HK-2 (cell line): ENCODE measurements at regions not wholly inside any gene's neighbourhood (a gene's known extent, or its start where the extent isn't known, plus 50 kb on each side); places are given as distances from the start of the nearest gene placed in this dataset.
A peak's percentile ranks its signal among the peaks of the same experiment; 100 is the strongest.
"Not testable (repeated sequence)": the region's sequence is repeated elsewhere in the genome, so short reads cannot be mapped to it uniquely, and the experiment has no call there.

Source experiments
- DNase-seq: peaks from one replicate; pipeline ENCODE4 v3.0.0-alpha.2; 2018; ENCODE audit not compliant: unreplicated experiment

GRCh38 chr11:49499117-49499516 lies 290.7 kb upstream of the FOLH1 start:
- DNase-seq: no peak

GRCh38 chr11:49505231-49505630 lies 296.8 kb upstream of the FOLH1 start:
- no peak for DNase-seq

- DNase-seq: peak; percentile 1
Measured at GRCh38 chr11:49526240-49526829, 317.9 kb upstream of the FOLH1 start.

GRCh38 chr11:49533204-49533603 lies 324.8 kb upstream of the FOLH1 start:
- no peak for DNase-seq

- DNase-seq: not testable (repeated sequence)
Measured at GRCh38 chr11:49538927-49539326, 330.5 kb upstream of the FOLH1 start.

DNA sequence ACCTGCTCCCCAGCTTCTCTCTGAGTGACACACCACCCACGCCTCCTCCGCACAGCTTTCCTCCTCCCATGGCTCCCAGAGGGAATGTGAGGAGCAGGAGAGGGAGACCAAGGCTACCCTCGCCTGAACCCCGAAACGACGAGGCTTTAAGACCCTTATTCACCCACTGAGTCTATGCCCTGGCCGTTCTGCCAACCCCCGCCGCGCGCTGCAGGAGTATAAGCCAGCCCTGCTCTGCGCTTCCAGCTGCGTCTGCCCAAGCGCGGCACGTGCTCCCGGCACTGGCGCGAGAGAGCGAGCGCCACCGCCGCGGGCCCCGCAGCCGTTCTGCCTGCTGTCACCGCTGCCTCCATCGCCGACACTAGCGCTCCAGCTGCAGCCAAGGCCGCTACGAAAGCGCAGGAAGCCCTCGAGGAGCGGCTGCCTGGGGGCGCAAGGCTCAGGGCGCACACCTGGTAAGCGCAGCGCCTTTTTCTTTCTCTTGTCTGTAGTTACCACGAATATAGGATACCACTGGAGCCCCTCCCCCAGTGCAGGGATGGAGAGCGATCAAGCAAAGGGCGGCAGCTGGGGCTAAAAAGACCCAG lies 350.0 kb upstream of the FOLH1 start:
- not testable (repeated sequence) for DNase-seq

GRCh38 chr11:49560593-49560992 lies 352.2 kb upstream of the FOLH1 start:
- not testable (repeated sequence) for DNase-seq

- not testable (repeated sequence) for DNase-seq
Measured at GRCh38 chr11:49561240-49561880, 353.0 kb upstream of the FOLH1 start.

GRCh38 chr11:49562262-49562661 lies 353.9 kb upstream of the FOLH1 start:
- DNase-seq: not testable (repeated sequence)

- not testable (repeated sequence) for DNase-seq
Measured at GRCh38 chr11:49579492-49579891, 371.1 kb upstream of the FOLH1 start.

- DNase-seq: not testable (repeated sequence)
Measured at GRCh38 chr11:49585495-49585894, 366.7 kb upstream of the OR4C13 start.

DNA sequence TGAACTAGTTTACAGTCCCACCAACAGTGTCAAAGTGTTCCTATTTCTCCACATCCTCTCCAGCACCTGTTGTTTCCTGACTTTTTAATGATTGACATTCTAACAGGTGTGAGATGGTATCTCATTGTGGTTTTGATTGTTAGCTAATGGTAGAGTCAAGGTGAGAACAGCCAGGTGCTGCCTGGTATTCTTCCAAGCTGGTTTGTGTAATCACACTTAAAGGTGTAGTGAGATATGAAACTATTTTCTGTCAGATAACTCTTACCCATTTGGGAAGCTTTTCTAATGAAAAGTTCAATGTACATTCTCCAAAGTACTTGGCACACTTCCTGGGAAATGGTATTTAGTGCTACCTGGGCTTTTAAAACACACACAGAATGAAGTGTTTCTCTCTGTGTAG lies 343.3 kb upstream of the OR4C13 start:
- DNase-seq: not testable (repeated sequence)

- not testable (repeated sequence) for DNase-seq
Measured at GRCh38 chr11:49623872-49624271, 328.3 kb upstream of the OR4C13 start.

GRCh38 chr11:49670705-49671104 lies 281.5 kb upstream of the OR4C13 start:
- not testable (repeated sequence) for DNase-seq

- DNase-seq: not testable (repeated sequence)
Measured at GRCh38 chr11:49702121-49702520, 250.1 kb upstream of the OR4C13 start.

DNA sequence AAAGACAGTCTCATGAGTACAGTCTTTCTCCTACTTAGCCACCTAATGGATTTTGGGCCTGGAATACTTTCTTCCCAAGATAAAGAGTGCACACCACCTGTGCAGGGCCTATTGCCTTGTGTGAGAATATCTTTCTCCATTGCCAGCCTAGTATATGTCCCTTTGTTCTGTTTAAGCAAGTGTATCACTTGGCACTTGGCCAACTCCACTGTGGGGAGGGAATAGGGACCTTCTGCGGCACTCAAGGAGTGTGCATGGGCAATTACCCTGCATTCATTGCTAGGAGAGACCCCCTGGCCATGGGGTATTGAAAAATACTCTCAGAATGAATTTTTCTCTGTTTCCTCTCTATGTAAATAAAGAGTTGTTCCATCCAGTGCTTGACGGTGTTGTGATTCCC lies 201.7 kb upstream of the OR4C13 start:
- DNase-seq: not testable (repeated sequence)

DNA sequence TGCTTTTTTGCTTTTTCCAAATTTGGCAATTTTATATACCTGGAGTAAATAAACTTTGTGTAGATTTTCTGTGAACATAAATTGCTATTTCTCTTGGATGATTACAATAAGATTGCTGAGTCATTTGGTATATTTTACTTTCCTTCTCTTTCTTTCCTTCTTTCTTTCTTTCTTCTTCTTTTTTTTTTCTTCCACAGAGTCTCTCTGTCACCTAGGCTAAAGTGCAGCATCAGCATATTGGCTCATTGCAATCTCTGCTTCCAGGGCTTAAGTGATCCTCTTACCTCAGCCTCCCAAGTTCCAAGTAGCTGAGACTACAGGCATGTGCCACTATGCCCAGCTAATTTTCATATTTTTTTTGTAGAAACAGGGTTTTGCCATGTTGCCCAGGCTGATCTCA lies 201.2 kb upstream of the OR4C13 start:
- not testable (repeated sequence) for DNase-seq

DNA sequence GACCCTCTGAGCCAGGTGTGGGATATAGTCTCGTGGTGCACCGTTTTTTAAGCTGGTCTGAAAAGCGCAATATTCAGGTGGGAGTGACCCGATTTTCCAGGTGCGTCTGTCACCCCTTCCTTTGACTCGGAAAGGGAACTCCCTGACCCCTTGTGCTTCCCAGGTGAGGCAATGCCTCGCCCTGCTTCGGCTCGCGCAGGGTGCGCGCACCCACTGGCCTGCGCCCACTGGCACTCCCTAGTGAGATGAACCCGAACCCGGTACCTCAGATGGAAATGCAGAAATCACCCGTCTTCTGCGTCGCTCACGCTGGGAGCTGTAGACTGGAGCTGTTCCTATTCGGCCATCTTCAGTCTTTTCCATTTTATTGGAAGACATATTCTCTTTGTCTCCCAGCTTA lies 171.4 kb upstream of the OR4C13 start:
- DNase-seq: not testable (repeated sequence)

GRCh38 chr11:49782000-49782399 lies 170.2 kb upstream of the OR4C13 start:
- not testable (repeated sequence) for DNase-seq

- not testable (repeated sequence) for DNase-seq
Measured at GRCh38 chr11:49783841-49784240, 168.3 kb upstream of the OR4C13 start.

DNA sequence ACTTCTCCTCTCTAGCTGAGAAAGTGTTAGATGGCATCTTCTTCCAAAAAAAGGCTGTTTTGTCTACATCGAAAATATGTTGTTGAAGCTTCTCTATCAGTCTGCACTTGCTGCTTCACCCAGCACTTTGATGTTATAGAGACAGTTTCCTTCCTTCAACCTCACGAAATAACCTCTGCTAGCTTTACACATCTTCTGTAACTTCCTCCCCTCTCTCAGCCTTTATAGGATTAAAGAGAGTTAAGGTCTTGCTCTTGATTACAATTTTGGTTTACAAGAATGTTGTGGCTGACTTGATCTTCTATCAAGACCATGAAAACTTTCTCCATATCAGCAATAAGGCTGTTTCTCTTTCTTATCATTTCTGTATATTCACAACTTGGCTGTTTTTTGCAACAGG lies 162.4 kb upstream of the OR4C13 start:
- DNase-seq: not testable (repeated sequence)

- DNase-seq: not testable (repeated sequence)
Measured at GRCh38 chr11:49798206-49798837, 153.9 kb upstream of the OR4C13 start.
